C1 segment of cervical spinal cord (tissue), 14 donors: ENCODE measurements at regions not wholly inside any gene's neighbourhood (a gene's known extent, or its start where the extent isn't known, plus 50 kb on each side); places are given as distances from the start of the nearest gene placed in this dataset.

Experiments used
- DNase-seq, 14 donors: peaks; one replicate each; lab custom pipeline; 2025; lab: John Stamatoyannopoulos, UW

GRCh38 chr15:88316586-88316985, 60.0 kb upstream of the NTRK3 start:
- no peak for DNase-seq

DNA sequence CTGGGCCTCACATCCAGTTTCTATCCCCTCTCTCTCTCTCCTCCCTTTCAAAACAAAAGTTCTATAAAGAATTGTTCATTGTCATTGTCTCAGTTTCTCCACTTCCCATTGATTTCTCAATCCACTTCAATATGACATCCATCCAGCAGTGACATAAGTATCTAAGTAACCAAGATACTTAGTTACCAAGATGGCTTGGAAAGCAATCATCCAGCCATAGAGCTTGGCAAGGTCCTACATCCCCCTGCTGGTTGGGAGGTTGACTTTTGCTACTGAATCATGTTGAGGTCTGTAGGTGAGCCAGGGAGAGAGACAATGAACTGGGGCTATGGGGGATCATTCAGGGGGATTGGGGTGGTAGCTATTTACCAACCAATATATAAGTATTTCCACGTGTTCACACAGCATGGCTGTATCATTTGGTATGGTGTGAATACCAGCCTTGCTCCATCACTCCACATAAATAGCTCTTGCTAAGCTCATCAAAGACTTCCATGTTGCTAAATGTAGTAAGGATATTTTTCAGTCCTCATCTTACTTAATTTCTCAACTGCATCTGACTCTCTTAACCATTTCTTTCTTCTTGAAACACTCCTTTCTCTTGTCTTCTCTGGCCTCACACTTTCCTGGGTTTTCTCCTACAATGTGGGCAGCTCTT, 58.8 kb upstream of the NTRK3 start:
- no peak for DNase-seq

- no peak for DNase-seq
Observed at GRCh38 chr15:88312941-88313579, 56.5 kb upstream of the NTRK3 start.

- DNase-seq = no peak
Observed at GRCh38 chr15:88309363-88309762, 52.8 kb upstream of the NTRK3 start.

DNA sequence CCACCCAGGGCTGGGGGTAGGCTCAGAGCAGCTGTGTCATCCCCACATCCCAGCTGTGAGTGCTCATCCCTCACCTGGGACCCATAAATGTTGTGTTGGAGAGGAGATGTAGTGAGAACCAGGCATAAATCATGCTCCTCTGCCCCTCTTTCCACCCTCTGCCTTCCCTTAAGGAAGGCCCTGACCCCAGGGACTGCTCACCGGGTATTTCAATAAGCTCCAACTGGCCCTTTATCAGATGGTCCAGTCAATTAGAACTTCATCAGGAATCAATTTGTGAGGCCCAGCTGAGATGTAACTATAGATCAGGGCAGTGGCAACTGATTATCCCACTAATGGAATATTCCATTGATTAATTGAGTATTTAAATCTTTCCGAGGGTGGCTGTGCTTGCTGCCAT, 50.8 kb upstream of the NTRK3 start:
- DNase-seq = no peak
